ENCODE measurements at regions not wholly inside any gene's neighbourhood (a gene's known extent, or its start where the extent isn't known, plus 50 kb on each side); places are given as distances from the start of the nearest gene placed in this dataset.

- Histone ChIP-seq H3K9me3 (ENCODE audit: control insufficient read depth in 1 of 2, insufficient read depth in 1 of 2, low read depth in 1 of 2, low read length in 2 of 2) (no peaks in the 10 kb centered on the region), H4K20me1 (ENCODE audit: insufficient read depth) (no peaks in the 10 kb centered on the region), H3K9me2 (ENCODE audit: insufficient read depth) (no peaks in the 10 kb centered on the region), H3K4me3 (replicated peaks in 1 of 2; ENCODE audit: low read depth in 1 of 2, low read length in 2 of 2) (no peak overlapping the region), H3K27me3 (ENCODE audit: insufficient read depth, low read length) (no peaks in the 10 kb centered on the region), H3K9ac (ENCODE audit: low read length) (no peak overlapping the region), H3K79me2 (ENCODE audit: insufficient read depth, low read length) (no peaks in the 10 kb centered on the region), H2AFZ (ENCODE audit: low read depth, low read length, poor library complexity, severe bottlenecking) (no peak overlapping the region), H3K36me3 (ENCODE audit: control insufficient read depth in 1 of 2, insufficient read depth in 2 of 2, low read length in 2 of 2) (no peaks in the 10 kb centered on the region), H3K4me1 (ENCODE audit: control insufficient read depth in 1 of 2, insufficient read depth in 2 of 2, low read length in 2 of 2) (no peaks in the 10 kb centered on the region), H3K27ac (ENCODE audit: low read depth, low read length) (no peak overlapping the region), H3K4me2 (ENCODE audit: low read length) (no peak overlapping the region)
- ChIA-PET CTCF (no interaction called here), RAD21 (ENCODE audit: low non-redundant PET in 1 of 2, low total read pairs in 2 of 2, uncharacterized antibody in 2 of 2, unreplicated experiment in 2 of 2) (no interaction called here), POLR2A (no interaction called here)
- no TSS peak for BruUV-seq (replicated peaks)
- intact Hi-C loops (cut with micrococcal nuclease), result no loop called here
- DNase-seq (ENCODE audit: low read depth, low spot score) (no peak), ATAC-seq (no peak)
- TF ChIP-seq EGR1 (IDR thresholded peaks at IDR 0.05; ENCODE audit: low read depth), result no peak
These were observed 346.1 kb upstream of the MIR17HG start for GRCh38 chr13:91001371-91001770.

- Histone ChIP-seq H3K4me1 (ENCODE audit: control insufficient read depth in 1 of 2, insufficient read depth in 2 of 2, low read length in 2 of 2) (no peaks in the 10 kb centered on the region), H3K36me3 (ENCODE audit: control insufficient read depth in 1 of 2, insufficient read depth in 2 of 2, low read length in 2 of 2) (no peaks in the 10 kb centered on the region), H3K4me2 (ENCODE audit: low read length) (no peak overlapping the region), H2AFZ (ENCODE audit: low read depth, low read length, poor library complexity, severe bottlenecking) (no peak overlapping the region), H3K27ac (ENCODE audit: low read depth, low read length) (no peak overlapping the region), H3K9me2 (ENCODE audit: insufficient read depth) (no peaks in the 10 kb centered on the region), H4K20me1 (ENCODE audit: insufficient read depth) (no peaks in the 10 kb centered on the region), H3K79me2 (ENCODE audit: insufficient read depth, low read length) (no peaks in the 10 kb centered on the region), H3K9ac (ENCODE audit: low read length) (no peak overlapping the region), H3K9me3 (ENCODE audit: control insufficient read depth in 1 of 2, insufficient read depth in 1 of 2, low read depth in 1 of 2, low read length in 2 of 2) (no peaks in the 10 kb centered on the region), H3K4me3 (replicated peaks in 1 of 2; ENCODE audit: low read depth in 1 of 2, low read length in 2 of 2) (no peak overlapping the region), H3K27me3 (ENCODE audit: insufficient read depth, low read length) (no peaks in the 10 kb centered on the region)
- ATAC-seq, result no peak
- ChIA-PET POLR2A (no interaction called here), CTCF (no interaction called here), RAD21 (ENCODE audit: low non-redundant PET in 1 of 2, low total read pairs in 2 of 2, uncharacterized antibody in 2 of 2, unreplicated experiment in 2 of 2) (no interaction called here)
- intact Hi-C loops (cut with micrococcal nuclease), result loop anchor here (5.0 kb wide), 2 partner anchors 132 to 147 kb away; no protein-coding TSS in a partner anchor
- no TSS peak for BruUV-seq (replicated peaks)
- no peak for DNase-seq (ENCODE audit: low read depth, low spot score)
- TF ChIP-seq EZH2phosphoT487 (IDR thresholded peaks at IDR 0.05; ENCODE audit: borderline replicate concordance) (no peak), ATF3 (IDR thresholded peaks at IDR 0.05) (no peak), SRF (IDR thresholded peaks at IDR 0.05; ENCODE audit: low read depth) (no peak), RAD21 (IDR thresholded peaks at IDR 0.05; ENCODE audit: low read depth) (no peak), FOSL1 (IDR thresholded peaks at IDR 0.05; ENCODE audit: low read depth) (no peak), EGR1 (IDR thresholded peaks at IDR 0.05; ENCODE audit: low read depth) (no peak), CBX3 (IDR thresholded peaks at IDR 0.05; ENCODE audit: low read depth) (no peak), MAX (IDR thresholded peaks at IDR 0.05) (no peak), ZNF274 (IDR thresholded peaks at IDR 0.05; ENCODE audit: low read depth, low read length) (no peak), CEBPB (IDR thresholded peaks at IDR 0.05; ENCODE audit: low read depth) (no peak), ELF1 (IDR thresholded peaks at IDR 0.05; ENCODE audit: borderline replicate concordance, low read depth) (no peak), SP1 (IDR thresholded peaks at IDR 0.05; ENCODE audit: low read depth) (no peak), YY1 (IDR thresholded peaks at IDR 0.05; ENCODE audit: extremely low read depth, insufficient replicate concordance, low read depth, low read length) (no peak), ZBTB33 (IDR thresholded peaks at IDR 0.05; ENCODE audit: extremely low read depth, insufficient replicate concordance, low read length) (no peak), CTCF (IDR thresholded peaks at IDR 0.05 in 2 of 3, conservative IDR thresholded peaks at IDR 0.05 in 1 of 3; ENCODE audit: borderline replicate concordance in 1 of 3, insufficient read depth in 1 of 3, low read depth in 2 of 3, low read length in 2 of 3) (no peak), POLR2A (IDR thresholded peaks at IDR 0.05; ENCODE audit: borderline replicate concordance, extremely low read depth, insufficient read depth, insufficient read length) (no peak), JUND (IDR thresholded peaks at IDR 0.05) (no peak)
These were observed 332.8 kb upstream of the MIR17HG start for GRCh38 chr13:91014696-91015095.

Measured in HCT116 (cell line).